ENCODE measurements at regions not wholly inside any gene's neighbourhood (a gene's known extent, or its start where the extent isn't known, plus 50 kb on each side); places are given as distances from the start of the nearest gene placed in this dataset.

- no peak for TF ChIP-seq CTCF (IDR thresholded peaks at IDR 0.05)
- no peak for TF ChIP-seq POLR2A (IDR thresholded peaks at IDR 0.05)
Observed at GRCh38 chr17:34458266-34458665, 95.2 kb upstream of the CCL1 start.

Measured in uterus (tissue), 2 donors.